ENCODE measurements at regions not wholly inside any gene's neighbourhood (a gene's known extent, or its start where the extent isn't known, plus 50 kb on each side); places are given as distances from the start of the nearest gene placed in this dataset.

- no peak for TF ChIP-seq CHD7 (IDR thresholded peaks at IDR 0.05; ENCODE audit: low read depth, low read length)
These were observed 73.4 kb upstream of the ANO4 start (continued) for GRCh38 chr12:100721169-100721568.

All from K562 (cell line).